ENCODE measurements at regions not wholly inside any gene's neighbourhood (a gene's known extent, or its start where the extent isn't known, plus 50 kb on each side); places are given as distances from the start of the nearest gene placed in this dataset.

DNA sequence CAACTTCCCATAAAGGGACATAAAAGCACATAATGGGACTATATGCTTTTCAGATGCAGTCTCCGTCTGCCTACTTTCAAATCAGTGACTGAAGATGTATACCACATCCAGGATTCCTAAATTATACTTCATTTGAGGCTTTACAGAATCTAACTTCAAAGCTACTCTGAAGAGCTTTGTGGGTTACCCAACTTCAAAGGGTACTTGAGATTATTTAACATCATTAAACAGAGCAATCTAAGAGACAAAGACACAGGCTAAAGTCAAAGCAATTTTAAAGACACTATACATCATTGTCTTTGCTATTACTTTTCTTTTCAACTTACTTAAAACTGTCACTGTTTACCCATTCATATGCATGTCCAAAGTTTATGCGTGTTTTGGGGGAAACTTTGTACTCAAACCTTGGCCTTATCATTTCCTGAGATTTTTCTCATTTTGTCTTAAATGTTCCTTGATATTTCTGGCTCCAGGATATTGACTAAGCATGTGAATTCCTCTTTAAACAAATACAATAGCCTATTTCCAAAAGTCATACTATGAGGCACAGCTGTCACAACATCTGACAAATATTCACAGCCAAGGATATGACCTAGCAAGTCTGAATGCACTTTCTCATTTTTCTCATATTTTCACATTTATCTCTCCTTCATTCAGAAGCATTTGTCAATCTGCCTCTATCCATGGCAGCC is 1985.1 kb upstream of the PIK3C3 start:
- Histone ChIP-seq H3K9ac (ENCODE audit: low read length) (no peak overlapping the region), H4K20me1 (ENCODE audit: low read depth, low read length) (no peaks in the 10 kb centered on the region), H3F3A (ENCODE audit: insufficient read depth) (no peaks in the 10 kb centered on the region), H3K9me2 (replicated peaks; ENCODE audit: insufficient read depth, low read length) (no peaks in the 10 kb centered on the region), H3K27me3 (ENCODE audit: low read length) (no peaks in the 10 kb centered on the region), H2AFZ (ENCODE audit: low read depth, low read length, severe bottlenecking) (no peak overlapping the region), H3K4me3 (ENCODE audit: insufficient read depth, low read length, poor library complexity, severe bottlenecking) (no peak overlapping the region), H3K36me3 (ENCODE audit: low read length) (no peaks in the 10 kb centered on the region), H3K79me2 (ENCODE audit: insufficient read depth, low read length) (no peaks in the 10 kb centered on the region), H3K27ac (ENCODE audit: low read depth, low read length) (no peak overlapping the region), H3K9me3 (ENCODE audit: insufficient read depth, low read length) (no peaks in the 10 kb centered on the region), H3K4me2 (ENCODE audit: low read depth, low read length, poor library complexity, severe bottlenecking) (no peak overlapping the region)
- no peak for TF ChIP-seq EZH2phosphoT487 (conservative IDR thresholded peaks at IDR 0.05; ENCODE audit: low read length)
- TF ChIP-seq, protein P1, sequence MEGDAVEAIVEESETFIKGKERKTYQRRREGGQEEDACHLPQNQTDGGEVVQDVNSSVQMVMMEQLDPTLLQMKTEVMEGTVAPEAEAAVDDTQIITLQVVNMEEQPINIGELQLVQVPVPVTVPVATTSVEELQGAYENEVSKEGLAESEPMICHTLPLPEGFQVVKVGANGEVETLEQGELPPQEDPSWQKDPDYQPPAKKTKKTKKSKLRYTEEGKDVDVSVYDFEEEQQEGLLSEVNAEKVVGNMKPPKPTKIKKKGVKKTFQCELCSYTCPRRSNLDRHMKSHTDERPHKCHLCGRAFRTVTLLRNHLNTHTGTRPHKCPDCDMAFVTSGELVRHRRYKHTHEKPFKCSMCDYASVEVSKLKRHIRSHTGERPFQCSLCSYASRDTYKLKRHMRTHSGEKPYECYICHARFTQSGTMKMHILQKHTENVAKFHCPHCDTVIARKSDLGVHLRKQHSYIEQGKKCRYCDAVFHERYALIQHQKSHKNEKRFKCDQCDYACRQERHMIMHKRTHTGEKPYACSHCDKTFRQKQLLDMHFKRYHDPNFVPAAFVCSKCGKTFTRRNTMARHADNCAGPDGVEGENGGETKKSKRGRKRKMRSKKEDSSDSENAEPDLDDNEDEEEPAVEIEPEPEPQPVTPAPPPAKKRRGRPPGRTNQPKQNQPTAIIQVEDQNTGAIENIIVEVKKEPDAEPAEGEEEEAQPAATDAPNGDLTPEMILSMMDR (IDR thresholded peaks at IDR 0.05; ENCODE audit: insufficient read depth, low read length, poor library complexity, severe bottlenecking), result no peak

DNA sequence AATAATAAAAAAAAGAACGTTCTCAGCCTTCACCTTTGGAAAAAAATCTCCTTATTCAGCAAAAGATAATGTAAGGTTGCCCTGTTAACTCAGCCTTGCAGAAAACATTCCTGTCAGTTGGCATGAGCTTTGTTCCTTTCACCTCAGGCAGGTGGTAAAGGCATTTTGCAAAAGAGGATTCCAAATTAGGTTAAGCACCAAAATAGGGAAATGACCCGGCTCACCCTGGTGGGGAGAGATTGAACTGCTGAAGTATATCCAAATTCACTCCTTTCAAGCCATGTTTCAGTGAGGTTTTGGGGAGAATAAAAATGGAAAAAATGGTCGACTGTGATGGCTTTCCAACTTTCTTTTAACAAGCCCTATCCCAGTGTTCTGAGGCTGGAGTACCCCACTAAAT is 1988.8 kb upstream of the PIK3C3 start:
- no peak overlapping the region for H3K9ac ChIP-seq (ENCODE audit: low read length)

GRCh38 chr18:39962546-39962945 is 1992.5 kb upstream of the PIK3C3 start:
- H3K9ac ChIP-seq (ENCODE audit: low read length), result no peak overlapping the region
- H3K4me3 ChIP-seq (ENCODE audit: insufficient read depth, low read length, poor library complexity, severe bottlenecking), result no peak overlapping the region
- no peaks in the 10 kb centered on the region for H3K9me2 ChIP-seq (replicated peaks; ENCODE audit: insufficient read depth, low read length)
- no peaks in the 10 kb centered on the region; the same call in 1 of the 2 replicates for H3K9me3 ChIP-seq (ENCODE audit: insufficient read depth, low read length)
- no peaks in the 10 kb centered on the region for H4K20me1 ChIP-seq (ENCODE audit: low read depth, low read length)
- H2AFZ ChIP-seq (ENCODE audit: low read depth, low read length, severe bottlenecking), result no peak overlapping the region
- no peaks in the 10 kb centered on the region for H3K79me2 ChIP-seq (ENCODE audit: insufficient read depth, low read length)
- no peak overlapping the region for H3K27ac ChIP-seq (ENCODE audit: low read depth, low read length)
- H3F3A ChIP-seq (ENCODE audit: insufficient read depth), result no peaks in the 10 kb centered on the region
- TF ChIP-seq, protein P1 (IDR thresholded peaks at IDR 0.05; ENCODE audit: insufficient read depth, low read length, poor library complexity, severe bottlenecking), result no peak
- no peak for TF ChIP-seq EZH2phosphoT487 (conservative IDR thresholded peaks at IDR 0.05; ENCODE audit: low read length)
- H3K36me3 ChIP-seq (ENCODE audit: low read length), result no peaks in the 10 kb centered on the region
- no peak overlapping the region for H3K4me2 ChIP-seq (ENCODE audit: low read depth, low read length, poor library complexity, severe bottlenecking)
- H3K27me3 ChIP-seq (ENCODE audit: low read length), result no peaks in the 10 kb centered on the region

More for the DNA sequence above, 1988.8 kb upstream of the PIK3C3 start:
- Histone ChIP-seq H3K4me2 (ENCODE audit: low read depth, low read length, poor library complexity, severe bottlenecking) (no peak overlapping the region), H3K36me3 (ENCODE audit: low read length) (no peaks in the 10 kb centered on the region), H4K20me1 (ENCODE audit: low read depth, low read length) (no peaks in the 10 kb centered on the region), H3K4me3 (ENCODE audit: insufficient read depth, low read length, poor library complexity, severe bottlenecking) (no peak overlapping the region), H2AFZ (ENCODE audit: low read depth, low read length, severe bottlenecking) (no peak overlapping the region), H3K9me3 (ENCODE audit: insufficient read depth, low read length) (no peaks in the 10 kb centered on the region; the same call in 1 of the 2 replicates), H3K27me3 (ENCODE audit: low read length) (no peaks in the 10 kb centered on the region), H3K79me2 (ENCODE audit: insufficient read depth, low read length) (no peaks in the 10 kb centered on the region), H3K9me2 (replicated peaks; ENCODE audit: insufficient read depth, low read length) (no peaks in the 10 kb centered on the region), H3F3A (ENCODE audit: insufficient read depth) (no peaks in the 10 kb centered on the region), H3K27ac (ENCODE audit: low read depth, low read length) (no peak overlapping the region)
- TF ChIP-seq, protein P1 (IDR thresholded peaks at IDR 0.05; ENCODE audit: insufficient read depth, low read length, poor library complexity, severe bottlenecking), result no peak
- TF ChIP-seq EZH2phosphoT487 (conservative IDR thresholded peaks at IDR 0.05; ENCODE audit: low read length), result no peak

Measured in SU-DHL-6 (cell line).